ENCODE measurements at regions not wholly inside any gene's neighbourhood (a gene's known extent, or its start where the extent isn't known, plus 50 kb on each side); places are given as distances from the start of the nearest gene placed in this dataset.
"Not testable (repeated sequence)": the region's sequence is repeated elsewhere in the genome, so short reads cannot be mapped to it uniquely, and the experiment has no call there.

DNA sequence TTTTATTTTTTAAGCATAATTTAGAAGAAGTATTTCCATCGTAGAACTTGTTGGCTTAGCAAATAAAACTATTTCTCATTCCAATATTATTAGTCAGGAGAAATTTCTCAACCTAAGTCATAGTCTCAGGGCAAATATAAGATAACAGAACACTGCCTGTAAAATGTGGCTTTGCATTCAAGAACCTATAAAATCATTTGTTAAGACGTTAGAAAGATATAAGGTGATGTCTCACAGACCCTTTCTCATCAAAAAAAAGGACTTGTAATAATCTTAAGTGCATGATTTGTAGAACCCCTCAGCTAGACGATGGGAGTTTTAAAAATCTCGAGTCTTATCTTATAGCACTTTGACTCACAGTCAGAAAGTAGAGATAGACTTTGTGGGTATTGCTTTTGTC is 314.7 kb upstream of the CFAP20DC start:
- Histone ChIP-seq H3K27me3 (ENCODE audit: insufficient read depth, insufficient read length) (no peaks in the 10 kb centered on the region), H3K4me3 (ENCODE audit: insufficient read length, low read depth) (no peak overlapping the region), H3K4me1 (ENCODE audit: insufficient read depth, insufficient read length) (no peaks in the 10 kb centered on the region), H3K9ac (ENCODE audit: insufficient read length, low read depth) (no peak overlapping the region), H3K36me3 (ENCODE audit: insufficient read depth, insufficient read length, low read length) (no peaks in the 10 kb centered on the region), H3K9me3 (ENCODE audit: insufficient read depth, low read length) (peaks cover 8% of the 10 kb centered on the region)
- TF ChIP-seq SUZ12 (IDR thresholded peaks at IDR 0.05; ENCODE audit: extremely low read depth, insufficient read depth, insufficient read length) (no peak), YY1 (IDR thresholded peaks at IDR 0.05; ENCODE audit: insufficient read depth, insufficient read length) (no peak), ZNF274 (IDR thresholded peaks at IDR 0.05; ENCODE audit: low read depth, low read length) (no peak)
- DNase-seq (ENCODE audit: low read depth, low spot score) = no peak

- not testable (repeated sequence) for H3K4me3 ChIP-seq (ENCODE audit: insufficient read length, low read depth); H3K4me1 ChIP-seq (ENCODE audit: insufficient read depth, insufficient read length); H3K27me3 ChIP-seq (ENCODE audit: insufficient read depth, insufficient read length); H3K9me3 ChIP-seq (ENCODE audit: insufficient read depth, low read length); H3K9ac ChIP-seq (ENCODE audit: insufficient read length, low read depth); H3K36me3 ChIP-seq (ENCODE audit: insufficient read depth, insufficient read length, low read length); DNase-seq (ENCODE audit: low read depth, low spot score)
Measured at GRCh38 chr3:59360312-59360711, 310.5 kb upstream of the CFAP20DC start.

DNA sequence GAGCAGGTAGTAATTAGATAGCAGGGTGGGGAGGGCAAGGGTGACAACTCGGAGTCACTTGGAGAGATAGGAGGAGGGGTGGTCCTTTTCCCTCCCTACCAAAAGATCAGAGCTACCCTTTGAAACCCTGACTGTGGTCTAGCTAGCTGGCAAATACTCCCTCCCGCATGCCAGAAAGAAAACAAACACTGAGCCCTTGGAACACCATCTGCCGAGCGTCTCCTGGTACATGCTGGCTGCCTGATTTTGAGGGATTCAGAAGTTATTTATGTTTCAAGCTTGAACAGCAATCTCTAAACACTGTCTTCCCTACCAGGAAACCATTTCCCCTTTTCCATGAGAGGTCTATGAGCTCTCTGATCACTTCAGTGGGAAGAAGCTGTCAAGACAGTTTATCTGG is 291.6 kb upstream of the CFAP20DC start:
- H3K27me3 ChIP-seq (ENCODE audit: insufficient read depth, insufficient read length) = no peaks in the 10 kb centered on the region
- H3K9me3 ChIP-seq (ENCODE audit: insufficient read depth, low read length) = no peaks in the 10 kb centered on the region
- DNase-seq (ENCODE audit: low read depth, low spot score) = no peak
- no peak for TF ChIP-seq ZNF274 (IDR thresholded peaks at IDR 0.05; ENCODE audit: low read depth, low read length)
- TF ChIP-seq YY1 (IDR thresholded peaks at IDR 0.05; ENCODE audit: insufficient read depth, insufficient read length) = no peak
- TF ChIP-seq SUZ12 (IDR thresholded peaks at IDR 0.05; ENCODE audit: extremely low read depth, insufficient read depth, insufficient read length) = no peak
- H3K4me3 ChIP-seq (ENCODE audit: insufficient read length, low read depth) = no peak overlapping the region
- H3K9ac ChIP-seq (ENCODE audit: insufficient read length, low read depth) = no peak overlapping the region
- no peaks in the 10 kb centered on the region for H3K4me1 ChIP-seq (ENCODE audit: insufficient read depth, insufficient read length)
- H3K36me3 ChIP-seq (ENCODE audit: insufficient read depth, insufficient read length, low read length) = no peaks in the 10 kb centered on the region

- DNase-seq (ENCODE audit: low read depth, low spot score) = no peak
- Histone ChIP-seq H3K9ac (ENCODE audit: insufficient read length, low read depth) (no peak overlapping the region), H3K4me3 (ENCODE audit: insufficient read length, low read depth) (no peak overlapping the region), H3K4me1 (ENCODE audit: insufficient read depth, insufficient read length) (no peaks in the 10 kb centered on the region), H3K36me3 (ENCODE audit: insufficient read depth, insufficient read length, low read length) (no peaks in the 10 kb centered on the region), H3K27me3 (ENCODE audit: insufficient read depth, insufficient read length) (no peaks in the 10 kb centered on the region), H3K9me3 (ENCODE audit: insufficient read depth, low read length) (no peaks in the 10 kb centered on the region)
- TF ChIP-seq SUZ12 (IDR thresholded peaks at IDR 0.05; ENCODE audit: extremely low read depth, insufficient read depth, insufficient read length) = no peak
- TF ChIP-seq YY1 (IDR thresholded peaks at IDR 0.05; ENCODE audit: insufficient read depth, insufficient read length) = no peak
- no peak for TF ChIP-seq ZNF274 (IDR thresholded peaks at IDR 0.05; ENCODE audit: low read depth, low read length)
Measured at GRCh38 chr3:59339818-59340217, 290.0 kb upstream of the CFAP20DC start.

DNA sequence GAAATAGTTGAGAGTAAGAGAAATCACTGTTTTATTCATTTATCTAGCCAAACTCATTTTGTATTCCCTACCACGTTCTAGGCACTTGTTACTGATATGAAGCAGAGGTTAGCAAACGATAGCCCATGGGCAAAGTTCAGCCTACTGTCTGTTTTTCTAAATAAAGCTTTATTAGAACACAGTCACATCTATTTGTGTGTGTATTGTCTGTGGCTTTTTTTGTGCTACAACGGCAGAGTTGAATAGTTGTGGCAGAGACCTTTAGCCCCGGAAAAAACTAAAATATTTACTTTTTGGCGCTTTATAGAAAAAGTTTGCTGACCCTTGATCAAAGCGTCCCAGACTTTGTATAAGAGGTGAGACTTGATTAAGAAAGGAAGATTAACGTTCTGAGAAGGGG is 289.1 kb upstream of the CFAP20DC start:
- DNase-seq (ENCODE audit: low read depth, low spot score) = no peak

GRCh38 chr3:59335338-59335737 is 285.5 kb upstream of the CFAP20DC start:
- Histone ChIP-seq H3K27me3 (ENCODE audit: insufficient read depth, insufficient read length) (no peaks in the 10 kb centered on the region), H3K36me3 (ENCODE audit: insufficient read depth, insufficient read length, low read length) (no peaks in the 10 kb centered on the region), H3K9ac (ENCODE audit: insufficient read length, low read depth) (no peak overlapping the region), H3K4me1 (ENCODE audit: insufficient read depth, insufficient read length) (no peaks in the 10 kb centered on the region), H3K9me3 (ENCODE audit: insufficient read depth, low read length) (no peaks in the 10 kb centered on the region), H3K4me3 (ENCODE audit: insufficient read length, low read depth) (no peak overlapping the region)
- DNase-seq (ENCODE audit: low read depth, low spot score) = no peak
- TF ChIP-seq YY1 (IDR thresholded peaks at IDR 0.05; ENCODE audit: insufficient read depth, insufficient read length) = no peak
- no peak for TF ChIP-seq ZNF274 (IDR thresholded peaks at IDR 0.05; ENCODE audit: low read depth, low read length)
- TF ChIP-seq SUZ12 (IDR thresholded peaks at IDR 0.05; ENCODE audit: extremely low read depth, insufficient read depth, insufficient read length) = no peak

More for the DNA sequence above, 289.1 kb upstream of the CFAP20DC start:
- Histone ChIP-seq H3K4me1 (ENCODE audit: insufficient read depth, insufficient read length) (no peaks in the 10 kb centered on the region), H3K36me3 (ENCODE audit: insufficient read depth, insufficient read length, low read length) (no peaks in the 10 kb centered on the region), H3K4me3 (ENCODE audit: insufficient read length, low read depth) (no peak overlapping the region), H3K27me3 (ENCODE audit: insufficient read depth, insufficient read length) (no peaks in the 10 kb centered on the region), H3K9me3 (ENCODE audit: insufficient read depth, low read length) (no peaks in the 10 kb centered on the region), H3K9ac (ENCODE audit: insufficient read length, low read depth) (no peak overlapping the region)
- TF ChIP-seq SUZ12 (IDR thresholded peaks at IDR 0.05; ENCODE audit: extremely low read depth, insufficient read depth, insufficient read length) (no peak), ZNF274 (IDR thresholded peaks at IDR 0.05; ENCODE audit: low read depth, low read length) (no peak), YY1 (IDR thresholded peaks at IDR 0.05; ENCODE audit: insufficient read depth, insufficient read length) (no peak)

DNA sequence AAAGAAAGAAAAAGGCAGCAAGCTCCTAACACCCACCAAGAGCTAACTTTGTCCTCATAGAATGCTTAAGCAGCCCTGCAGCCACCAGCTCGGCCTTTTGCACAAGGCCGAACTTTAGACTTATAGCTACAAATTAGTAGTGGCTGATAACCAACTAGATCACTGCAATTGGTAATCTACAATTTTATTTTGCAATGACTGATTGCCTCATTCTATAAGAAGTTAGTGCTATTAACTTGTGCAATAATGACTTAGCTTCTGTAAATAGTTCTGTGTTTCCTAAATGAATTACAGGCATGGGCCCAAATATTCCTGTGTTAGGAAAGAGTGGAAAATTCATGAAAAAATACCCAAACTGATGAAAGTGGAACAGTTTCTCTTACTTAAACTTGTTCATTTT is 284.8 kb upstream of the CFAP20DC start:
- H3K4me3 ChIP-seq (ENCODE audit: insufficient read length, low read depth) = no peak overlapping the region
- DNase-seq (ENCODE audit: low read depth, low spot score) = no peak

DNA sequence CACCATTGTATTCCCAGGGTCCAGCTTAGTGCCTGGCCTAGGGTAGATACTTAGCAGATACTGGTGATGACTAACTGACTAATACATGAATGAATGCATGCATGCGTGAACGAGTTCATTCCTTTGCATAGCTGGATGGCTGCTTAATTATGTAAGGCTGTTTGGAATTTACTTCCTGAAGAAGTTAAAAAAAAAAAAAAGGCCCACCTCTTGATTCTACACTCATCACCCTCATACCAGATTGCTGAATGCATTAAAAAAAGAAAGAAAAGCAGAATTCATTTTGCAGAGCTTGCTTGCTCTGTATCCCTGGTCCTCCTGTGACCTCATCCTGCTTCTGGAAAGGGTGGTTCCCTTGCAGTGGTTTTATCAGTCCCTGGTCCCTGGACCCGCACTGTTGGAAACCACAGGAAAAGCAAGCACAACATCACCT is 277.6 kb upstream of the CFAP20DC start:
- Histone ChIP-seq H3K36me3 (ENCODE audit: insufficient read depth, insufficient read length, low read length) (no peaks in the 10 kb centered on the region), H3K27me3 (ENCODE audit: insufficient read depth, insufficient read length) (no peaks in the 10 kb centered on the region), H3K9me3 (ENCODE audit: insufficient read depth, low read length) (no peaks in the 10 kb centered on the region), H3K4me3 (ENCODE audit: insufficient read length, low read depth) (no peak overlapping the region), H3K4me1 (ENCODE audit: insufficient read depth, insufficient read length) (no peaks in the 10 kb centered on the region), H3K9ac (ENCODE audit: insufficient read length, low read depth) (no peak overlapping the region)
- TF ChIP-seq ZNF274 (IDR thresholded peaks at IDR 0.05; ENCODE audit: low read depth, low read length) = no peak
- no peak for TF ChIP-seq SUZ12 (IDR thresholded peaks at IDR 0.05; ENCODE audit: extremely low read depth, insufficient read depth, insufficient read length)
- no peak for TF ChIP-seq YY1 (IDR thresholded peaks at IDR 0.05; ENCODE audit: insufficient read depth, insufficient read length)
- no peak for DNase-seq (ENCODE audit: low read depth, low spot score)

More for the DNA sequence above, 284.8 kb upstream of the CFAP20DC start:
- no peaks in the 10 kb centered on the region for H3K36me3 ChIP-seq (ENCODE audit: insufficient read depth, insufficient read length, low read length)
- no peaks in the 10 kb centered on the region for H3K27me3 ChIP-seq (ENCODE audit: insufficient read depth, insufficient read length)
- TF ChIP-seq ZNF274 (IDR thresholded peaks at IDR 0.05; ENCODE audit: low read depth, low read length) (no peak), SUZ12 (IDR thresholded peaks at IDR 0.05; ENCODE audit: extremely low read depth, insufficient read depth, insufficient read length) (no peak), YY1 (IDR thresholded peaks at IDR 0.05; ENCODE audit: insufficient read depth, insufficient read length) (no peak)
- H3K9ac ChIP-seq (ENCODE audit: insufficient read length, low read depth) = no peak overlapping the region
- no peaks in the 10 kb centered on the region for H3K9me3 ChIP-seq (ENCODE audit: insufficient read depth, low read length)
- no peaks in the 10 kb centered on the region for H3K4me1 ChIP-seq (ENCODE audit: insufficient read depth, insufficient read length)
